ENCODE measurements at regions not wholly inside any gene's neighbourhood (a gene's known extent, or its start where the extent isn't known, plus 50 kb on each side); places are given as distances from the start of the nearest gene placed in this dataset.

DNA sequence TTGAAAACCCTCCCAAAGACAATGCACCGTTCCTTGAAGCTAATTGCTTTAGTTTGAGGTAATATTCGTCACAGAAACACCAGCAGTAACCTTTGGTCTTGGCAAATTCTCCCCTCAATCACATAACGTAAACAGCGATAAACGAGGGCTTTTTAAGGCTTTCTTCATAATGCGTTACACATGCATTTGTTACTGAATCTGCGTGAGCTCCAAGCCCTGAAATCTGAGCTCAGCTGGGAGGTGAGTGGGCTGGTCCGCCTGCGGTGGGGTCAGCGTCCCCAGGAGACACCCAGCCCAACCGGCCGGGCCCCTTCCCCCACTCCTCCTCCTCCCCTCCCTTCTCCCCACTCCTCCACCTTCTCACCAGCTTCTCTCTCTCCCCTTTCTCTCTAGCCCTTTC lies 91.1 kb downstream of the BARX1 start:
- H3K4me3 ChIP-seq (ENCODE audit: low read depth, poor library complexity, severe bottlenecking): no peak overlapping the region
- intact Hi-C loops (cut with DNase I; ENCODE audit: low total_unique reads): no loop called here
- no peak for DNase-seq (ENCODE audit: low spot score in 2 of 2)
- WGBS, 2 donors: 34 to 44% methylated on average over 12 of the region's 12 CpGs
- TF ChIP-seq, protein P1, sequence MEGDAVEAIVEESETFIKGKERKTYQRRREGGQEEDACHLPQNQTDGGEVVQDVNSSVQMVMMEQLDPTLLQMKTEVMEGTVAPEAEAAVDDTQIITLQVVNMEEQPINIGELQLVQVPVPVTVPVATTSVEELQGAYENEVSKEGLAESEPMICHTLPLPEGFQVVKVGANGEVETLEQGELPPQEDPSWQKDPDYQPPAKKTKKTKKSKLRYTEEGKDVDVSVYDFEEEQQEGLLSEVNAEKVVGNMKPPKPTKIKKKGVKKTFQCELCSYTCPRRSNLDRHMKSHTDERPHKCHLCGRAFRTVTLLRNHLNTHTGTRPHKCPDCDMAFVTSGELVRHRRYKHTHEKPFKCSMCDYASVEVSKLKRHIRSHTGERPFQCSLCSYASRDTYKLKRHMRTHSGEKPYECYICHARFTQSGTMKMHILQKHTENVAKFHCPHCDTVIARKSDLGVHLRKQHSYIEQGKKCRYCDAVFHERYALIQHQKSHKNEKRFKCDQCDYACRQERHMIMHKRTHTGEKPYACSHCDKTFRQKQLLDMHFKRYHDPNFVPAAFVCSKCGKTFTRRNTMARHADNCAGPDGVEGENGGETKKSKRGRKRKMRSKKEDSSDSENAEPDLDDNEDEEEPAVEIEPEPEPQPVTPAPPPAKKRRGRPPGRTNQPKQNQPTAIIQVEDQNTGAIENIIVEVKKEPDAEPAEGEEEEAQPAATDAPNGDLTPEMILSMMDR (IDR thresholded peaks at IDR 0.05): no peak
- TF ChIP-seq POLR2A (IDR thresholded peaks at IDR 0.05): no peak

GRCh38 chr9:93862877-93863545 lies 92.1 kb downstream of the BARX1 start:
- H3K4me3 ChIP-seq (ENCODE audit: low read depth, poor library complexity, severe bottlenecking): no peak overlapping the region
- 81 to 94% methylated on average over 6 to 7 of the region's 7 CpGs for WGBS, 2 donors
- TF ChIP-seq, protein P1 (IDR thresholded peaks at IDR 0.05): no peak
- no peak for TF ChIP-seq POLR2A (IDR thresholded peaks at IDR 0.05)
- DNase-seq (ENCODE audit: low spot score in 2 of 2): no peak
- intact Hi-C loops (cut with DNase I; ENCODE audit: low total_unique reads): no loop called here

DNA sequence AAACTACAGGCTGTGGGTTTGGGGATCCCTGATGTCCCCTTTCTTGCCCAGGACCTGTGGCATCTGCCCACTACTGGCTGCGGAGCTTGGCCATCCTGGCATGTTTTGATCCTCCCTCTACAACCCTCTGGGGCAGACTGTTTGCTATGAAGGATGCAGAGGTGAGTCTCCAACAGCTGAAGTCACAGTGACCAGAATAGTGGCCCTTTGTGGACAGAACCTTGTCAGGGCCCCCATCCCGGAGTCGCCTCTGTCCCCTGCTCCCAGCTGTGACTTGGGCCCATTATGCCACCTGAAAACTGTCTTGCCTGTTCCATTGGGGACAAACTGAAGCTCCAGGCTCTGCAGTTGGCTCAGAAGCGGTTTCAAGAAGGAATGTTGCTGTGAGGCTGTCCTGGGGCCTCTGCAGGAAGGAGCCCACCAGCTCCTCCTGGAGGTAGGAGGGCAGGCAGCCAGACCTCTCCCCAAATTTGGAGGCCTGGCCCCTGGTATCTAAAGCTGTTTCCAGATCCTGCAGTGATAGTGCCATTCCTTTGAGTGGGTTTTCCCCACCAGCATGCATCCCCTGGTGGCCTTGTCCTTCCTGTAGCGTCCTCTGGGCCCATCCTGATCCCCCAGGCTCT lies 93.3 kb downstream of the BARX1 start:
- no peak for DNase-seq (ENCODE audit: low spot score in 2 of 2)
- H3K4me3 ChIP-seq (ENCODE audit: low read depth, poor library complexity, severe bottlenecking): no peak overlapping the region
- TF ChIP-seq, protein P1 (IDR thresholded peaks at IDR 0.05): no peak
- TF ChIP-seq POLR2A (IDR thresholded peaks at IDR 0.05): no peak
- intact Hi-C loops (cut with DNase I; ENCODE audit: low total_unique reads): no loop called here
- 85 to 92% methylated on average over 5 of the region's 5 CpGs for WGBS, 2 donors

GRCh38 chr9:93860694-93861658 lies 94.2 kb downstream of the BARX1 start:
- TF ChIP-seq POLR2A (IDR thresholded peaks at IDR 0.05): no peak
- TF ChIP-seq, protein P1 (IDR thresholded peaks at IDR 0.05): no peak
- DNase-seq (ENCODE audit: low spot score in 2 of 2): no peak
- no peak overlapping the region for H3K4me3 ChIP-seq (ENCODE audit: low read depth, poor library complexity, severe bottlenecking)
- 16 to 28% methylated on average over 20 to 48 of the region's 50 CpGs for WGBS, 2 donors
- intact Hi-C loops (cut with DNase I; ENCODE audit: low total_unique reads): no loop called here

DNA sequence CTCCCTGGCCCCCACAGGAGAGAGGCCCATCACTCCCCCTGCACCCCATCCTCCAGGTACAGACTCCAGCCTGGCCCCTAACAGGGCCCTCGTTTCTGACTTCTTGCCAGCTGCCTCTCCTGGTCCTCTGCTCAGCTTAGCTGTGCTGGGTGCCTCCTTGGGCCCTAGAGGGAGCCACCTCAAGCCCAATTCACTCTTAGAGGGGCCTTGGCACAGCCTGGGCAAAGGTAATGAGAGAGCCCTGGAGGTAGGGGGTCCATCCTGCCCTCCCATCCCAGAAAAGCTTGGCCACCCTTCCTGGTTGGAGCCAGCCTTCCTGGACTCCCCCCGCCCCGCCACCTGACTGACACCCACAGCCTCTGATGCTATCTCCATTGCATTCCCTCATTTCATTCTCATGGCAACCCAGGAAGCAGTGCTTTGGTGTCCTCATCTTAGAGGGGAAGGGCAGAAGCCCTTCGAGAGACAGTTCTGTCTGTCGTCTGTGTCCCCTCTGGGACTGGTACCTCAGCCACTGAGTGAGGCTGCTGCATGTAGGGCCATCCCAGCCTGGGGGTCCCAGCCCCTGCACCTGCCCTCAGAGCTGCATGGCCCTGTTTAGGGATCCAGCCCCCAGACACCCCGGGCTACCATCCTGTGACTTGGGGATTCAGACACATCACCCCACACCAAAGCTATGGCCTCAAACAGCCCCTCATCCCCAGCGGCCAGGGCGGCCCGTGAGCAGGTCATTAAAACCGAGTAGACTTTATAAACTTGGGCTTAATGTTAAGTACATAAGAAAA lies 95.5 kb downstream of the BARX1 start:
- no peak overlapping the region for H3K4me3 ChIP-seq (ENCODE audit: low read depth, poor library complexity, severe bottlenecking)
- intact Hi-C loops (cut with DNase I; ENCODE audit: low total_unique reads): no loop called here
- DNase-seq (ENCODE audit: low spot score in 2 of 2): no peak
- WGBS, 2 donors: 79 to 81% methylated on average over 10 of the region's 10 CpGs
- TF ChIP-seq POLR2A (IDR thresholded peaks at IDR 0.05): no peak
- TF ChIP-seq, protein P1 (IDR thresholded peaks at IDR 0.05): no peak
